BLaER1 treated with 17β-estradiol and CSF1 and Interleukin-3, amounts not matched to agents 10 nM and 100 nM (cell line): ENCODE measurements at regions not wholly inside any gene's neighbourhood (a gene's known extent, or its start where the extent isn't known, plus 50 kb on each side); places are given as distances from the start of the nearest gene placed in this dataset.
A peak's percentile ranks its signal among the peaks of the same experiment; 100 is the strongest.

Experiments used
- H3K27ac ChIP-seq, 11 experiments: shearing (Covaris generic); formaldehyde crosslinking; 2 replicates each; pipeline ENCODE4 v1.8.1; 2022
- H3K27me3 ChIP-seq, 11 experiments: shearing (Covaris generic); formaldehyde crosslinking; 2 replicates each; pipeline ENCODE4 v1.8.1; 2022
- H3K36me3 ChIP-seq, 11 experiments: shearing (Covaris generic); formaldehyde crosslinking; 2 replicates each; pipeline ENCODE4 v1.8.1; 2022
- H3K4me1 ChIP-seq, 10 experiments: shearing (Covaris generic); formaldehyde crosslinking; 2 replicates each; pipeline ENCODE4 v1.8.1; 2022
- H3K4me2 ChIP-seq, 11 experiments: shearing (Covaris generic); formaldehyde crosslinking; 2 replicates each; pipeline ENCODE4 v1.8.1; 2022
- H3K4me3 ChIP-seq, 10 experiments: shearing (Covaris generic); formaldehyde crosslinking; 2 replicates each; pipeline ENCODE4 v1.8.1; 2022
- H3K9ac ChIP-seq, 11 experiments: shearing (Covaris generic); formaldehyde crosslinking; 2 replicates each; pipeline ENCODE4 v1.8.1; 2022
- H3K9me3 ChIP-seq, 11 experiments: shearing (Covaris generic); formaldehyde crosslinking; replicated peaks in 1 of 11; 2 replicates each; pipeline ENCODE4 v1.8.1; 2022
- H4K20me1 ChIP-seq, 11 experiments: shearing (Covaris generic); formaldehyde crosslinking; 2 replicates each; pipeline ENCODE4 v1.8.1; 2022
- Cebpa-rat ChIP-seq, 11 experiments: shearing (Covaris generic); IDR thresholded peaks; 2 replicates each; pipeline ENCODE4 v1.8.1; 2022

DNA sequence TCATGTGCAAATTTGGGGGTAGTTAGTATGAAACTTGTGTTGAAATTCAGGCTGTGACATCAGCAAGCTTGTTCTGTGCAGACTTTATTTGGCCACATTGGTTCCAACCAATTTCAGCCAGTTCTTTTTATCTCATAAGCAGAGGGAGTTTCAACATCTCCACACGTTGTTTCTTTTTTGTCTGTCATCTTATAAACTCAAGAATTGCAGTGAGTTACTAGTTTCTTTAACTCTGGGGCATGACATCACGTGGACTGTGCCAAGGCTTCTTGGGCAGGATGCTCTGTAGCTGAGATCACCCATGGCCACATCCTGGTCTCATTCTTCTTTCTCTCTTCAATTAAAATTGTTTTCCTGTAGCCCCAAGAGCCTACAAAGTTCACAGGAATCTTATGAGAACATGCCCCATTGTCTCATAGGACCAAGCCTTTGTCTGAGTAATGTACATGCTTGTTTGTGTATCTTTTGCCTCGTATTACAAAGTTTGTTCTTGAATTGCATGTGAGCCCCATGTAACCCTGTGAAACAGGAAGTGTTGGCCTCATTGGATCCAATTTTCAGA, 982.0 kb upstream of the TMEM132C start:
- Histone ChIP-seq H3K4me3 (no peak overlapping the region), H3K27ac (no peak overlapping the region), H3K27me3 (no peaks in the 10 kb centered on the region), H3K9ac (no peak overlapping the region), H3K9me3 (peaks cover 0 to 6% (median 4%) of the 10 kb centered on the region in 11 experiments; a peak in 7 of 22 replicates), H3K4me2 (peak overlapping the region in 3 of 11 experiments; percentile 12 to 49 (median 16); a peak in 3 of 22 replicates), H3K4me1 (peaks cover 0 to 15% (median 0%) of the 10 kb centered on the region in 10 experiments; a peak in 7 of 20 replicates), H3K36me3 (no peaks in the 10 kb centered on the region), H4K20me1 (no peaks in the 10 kb centered on the region)
- TF ChIP-seq Cebpa-rat (IDR thresholded peaks at IDR 0.05): no peak

DNA sequence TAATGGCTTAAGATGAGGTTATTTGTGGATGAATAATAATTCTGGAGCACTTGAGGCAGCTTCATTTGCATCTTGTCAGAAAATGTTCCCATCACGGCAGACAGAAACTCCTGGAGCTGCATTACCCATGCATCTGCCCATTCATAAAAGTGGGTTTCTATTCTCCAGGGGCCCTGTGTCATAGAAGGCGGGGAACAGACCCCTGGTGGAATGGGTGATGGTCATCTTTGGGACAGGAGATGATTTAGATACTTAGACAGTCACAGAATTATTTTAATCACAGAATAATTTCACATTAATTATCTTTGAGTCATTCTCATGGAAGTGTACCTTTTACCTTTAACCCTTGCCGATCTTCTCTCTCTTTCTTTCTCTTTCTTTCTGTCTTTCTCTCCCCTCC, 980.7 kb upstream of the TMEM132C start:
- H3K4me3 ChIP-seq: no peak overlapping the region
- no peak overlapping the region for H3K27ac ChIP-seq
- H4K20me1 ChIP-seq: no peaks in the 10 kb centered on the region
- peaks cover 0 to 15% (median 0%) of the 10 kb centered on the region in 10 experiments; a peak in 7 of 20 replicates for H3K4me1 ChIP-seq
- H3K4me2 ChIP-seq: no peak overlapping the region
- TF ChIP-seq Cebpa-rat (IDR thresholded peaks at IDR 0.05): no peak
- H3K9ac ChIP-seq: no peak overlapping the region
- H3K27me3 ChIP-seq: no peaks in the 10 kb centered on the region
- no peaks in the 10 kb centered on the region for H3K36me3 ChIP-seq
- H3K9me3 ChIP-seq: no peaks in the 10 kb centered on the region; a peak in 1 of 22 replicates

DNA sequence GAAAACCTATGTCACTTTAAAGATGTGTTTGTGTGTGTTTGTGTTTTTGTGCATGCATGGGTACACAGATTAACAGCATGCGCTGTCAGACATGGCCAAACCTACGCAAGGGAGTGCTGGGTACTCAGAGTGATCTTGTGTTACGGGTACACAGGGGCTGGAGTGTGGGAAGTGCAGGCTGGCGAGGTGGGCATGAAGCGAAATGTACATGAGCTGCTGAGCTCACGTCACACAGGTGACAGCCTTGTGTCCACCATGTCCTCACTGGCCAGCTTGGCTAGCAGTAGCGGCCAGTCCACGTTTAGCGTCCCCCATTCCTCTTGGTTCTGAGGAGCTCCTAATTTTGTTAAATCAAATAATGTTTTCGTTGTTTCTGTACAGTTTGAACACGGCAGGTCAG, 979.7 kb upstream of the TMEM132C start:
- H3K4me2 ChIP-seq: no peak overlapping the region
- H3K4me3 ChIP-seq: no peak overlapping the region
- no peaks in the 10 kb centered on the region for H3K27me3 ChIP-seq
- no peak overlapping the region for H3K9ac ChIP-seq
- no peaks in the 10 kb centered on the region; a peak in 1 of 22 replicates for H3K9me3 ChIP-seq
- no peaks in the 10 kb centered on the region for H3K36me3 ChIP-seq
- H3K27ac ChIP-seq: no peak overlapping the region
- no peaks in the 10 kb centered on the region for H4K20me1 ChIP-seq
- H3K4me1 ChIP-seq: peaks cover 0 to 15% (median 0%) of the 10 kb centered on the region in 10 experiments; a peak in 7 of 20 replicates
- no peak for TF ChIP-seq Cebpa-rat (IDR thresholded peaks at IDR 0.05)

DNA sequence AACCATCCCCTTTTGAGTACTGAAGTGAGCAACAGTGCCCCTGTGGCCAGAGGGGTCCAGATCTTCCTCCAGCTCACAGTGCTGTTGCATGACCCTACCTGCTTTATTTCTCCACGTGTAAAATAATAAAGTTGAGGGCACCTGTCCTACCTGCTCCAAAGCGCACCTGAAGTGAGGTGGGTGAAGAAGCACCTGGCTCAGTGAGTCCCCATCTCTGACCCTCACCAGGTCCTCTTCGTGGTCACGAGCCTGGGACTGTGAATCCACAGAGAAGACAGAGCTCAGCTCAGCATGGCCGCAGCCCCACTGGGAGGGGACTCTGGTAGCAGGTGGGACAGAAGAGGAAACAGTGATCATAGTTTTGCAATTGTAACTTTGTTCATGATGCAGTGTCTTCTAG, 976.7 kb upstream of the TMEM132C start:
- no peak overlapping the region for H3K9ac ChIP-seq
- H3K4me1 ChIP-seq: peaks cover 0 to 6% (median 0%) of the 10 kb centered on the region in 10 experiments; a peak in 4 of 20 replicates
- H3K27ac ChIP-seq: no peak overlapping the region
- no peaks in the 10 kb centered on the region; a peak in 1 of 22 replicates for H3K9me3 ChIP-seq
- H4K20me1 ChIP-seq: no peaks in the 10 kb centered on the region
- TF ChIP-seq Cebpa-rat (IDR thresholded peaks at IDR 0.05): no peak
- H3K4me2 ChIP-seq: no peak overlapping the region
- no peaks in the 10 kb centered on the region for H3K36me3 ChIP-seq
- no peaks in the 10 kb centered on the region for H3K27me3 ChIP-seq
- H3K4me3 ChIP-seq: no peak overlapping the region

DNA sequence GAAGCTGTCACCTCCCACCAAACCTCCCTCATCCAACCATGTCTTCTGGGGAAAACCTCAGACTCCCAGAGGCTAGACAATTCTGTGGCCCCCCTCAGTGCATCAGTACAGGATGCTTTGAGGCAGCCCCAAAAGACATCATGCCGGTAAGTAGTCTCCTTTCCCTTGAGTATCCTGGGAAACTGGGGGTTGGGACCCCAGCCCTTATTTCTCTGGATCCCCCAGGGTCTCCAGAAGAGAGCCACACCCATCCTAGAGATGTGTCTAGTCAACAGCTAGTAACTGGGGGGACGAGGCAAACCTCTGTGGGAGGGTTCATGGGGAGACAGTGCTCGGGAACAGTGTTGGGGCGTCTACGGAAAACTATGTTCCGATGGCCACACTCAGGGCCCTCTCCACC, 974.2 kb upstream of the TMEM132C start:
- no peaks in the 10 kb centered on the region for H4K20me1 ChIP-seq
- no peak overlapping the region for H3K4me3 ChIP-seq
- no peaks in the 10 kb centered on the region for H3K4me1 ChIP-seq
- no peaks in the 10 kb centered on the region for H3K36me3 ChIP-seq
- no peaks in the 10 kb centered on the region for H3K27me3 ChIP-seq
- H3K27ac ChIP-seq: no peak overlapping the region
- TF ChIP-seq Cebpa-rat (IDR thresholded peaks at IDR 0.05): no peak
- no peaks in the 10 kb centered on the region; a peak in 1 of 22 replicates for H3K9me3 ChIP-seq
- no peak overlapping the region for H3K9ac ChIP-seq
- no peak overlapping the region for H3K4me2 ChIP-seq

DNA sequence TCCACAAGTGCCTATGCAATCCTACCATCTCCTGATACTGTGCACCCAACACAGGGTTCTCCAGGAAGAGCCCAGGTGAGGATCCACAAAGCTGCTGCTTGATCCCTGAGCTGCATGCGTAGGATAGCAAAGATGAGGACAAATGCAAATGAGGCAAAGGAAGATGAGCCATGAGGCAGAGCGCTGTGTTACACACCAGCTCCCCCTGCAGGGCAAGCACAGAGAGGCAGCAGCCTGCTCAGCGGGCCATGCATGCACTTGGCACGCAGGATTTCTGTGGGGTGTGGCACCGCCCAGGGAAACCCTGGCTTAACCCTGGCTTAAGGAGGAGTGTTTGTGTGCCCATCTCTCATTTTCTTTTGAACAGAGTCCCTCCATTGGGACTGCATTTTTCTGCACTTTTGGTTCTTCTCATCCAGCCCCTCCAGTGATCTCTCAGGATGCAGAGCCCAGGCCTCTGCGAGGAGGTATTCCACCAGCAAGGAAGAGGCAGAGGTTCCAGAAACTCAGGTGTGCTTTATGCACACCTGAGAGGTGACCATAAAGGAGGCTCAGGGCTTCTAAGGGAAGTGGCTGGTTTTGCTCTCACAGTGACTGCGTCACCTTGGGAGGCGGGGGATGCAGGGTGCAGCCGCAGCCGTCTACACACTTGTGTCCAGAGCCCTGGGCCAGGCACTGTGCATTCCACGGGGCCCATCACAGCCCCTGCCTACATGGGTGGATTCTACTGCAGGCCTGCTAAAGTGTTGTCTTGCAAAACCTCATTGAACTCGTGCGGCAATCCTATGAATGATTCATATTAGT, 973.3 kb upstream of the TMEM132C start:
- Histone ChIP-seq H3K9ac (no peak overlapping the region), H3K4me1 (no peaks in the 10 kb centered on the region), H3K36me3 (no peaks in the 10 kb centered on the region), H3K27ac (no peak overlapping the region), H3K27me3 (no peaks in the 10 kb centered on the region), H4K20me1 (no peaks in the 10 kb centered on the region), H3K4me2 (no peak overlapping the region), H3K4me3 (no peak overlapping the region), H3K9me3 (no peaks in the 10 kb centered on the region)
- TF ChIP-seq Cebpa-rat (IDR thresholded peaks at IDR 0.05): no peak

DNA sequence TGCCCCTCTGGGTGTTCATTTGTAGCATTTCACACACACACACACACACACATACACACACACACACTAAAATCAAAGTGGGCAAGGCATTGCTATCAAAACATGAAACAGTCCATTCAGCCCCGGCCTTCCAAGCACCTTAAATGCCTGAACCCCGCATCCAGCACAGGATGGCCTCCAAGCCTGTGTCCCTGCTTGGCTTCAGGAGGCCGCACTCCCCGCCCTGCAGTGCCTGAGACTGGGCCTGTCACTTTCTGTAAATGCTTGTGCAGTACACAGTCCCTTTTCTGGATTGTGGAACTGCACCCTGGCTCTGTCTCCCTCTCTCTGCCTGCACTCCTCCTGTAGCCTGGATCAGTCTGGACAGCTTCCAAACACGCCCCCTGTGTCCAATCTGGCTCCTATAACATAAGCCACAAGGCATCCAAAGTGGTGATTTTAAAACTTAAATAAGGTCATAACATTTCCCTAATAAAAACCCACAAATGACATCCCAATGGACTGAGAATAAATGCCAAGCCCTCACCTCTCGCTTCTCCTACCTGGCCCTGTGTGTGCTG, 972.2 kb upstream of the TMEM132C start:
- no peak overlapping the region for H3K4me2 ChIP-seq
- no peak for TF ChIP-seq Cebpa-rat (IDR thresholded peaks at IDR 0.05)
- 0 out of 22 replicates have a peak, but pooled peaks cover 0 to 3% (median 0%) of the 10 kb centered on the region in 11 experiments for H3K9me3 ChIP-seq
- no peak overlapping the region for H3K9ac ChIP-seq
- H3K4me3 ChIP-seq: no peak overlapping the region
- H3K27me3 ChIP-seq: no peaks in the 10 kb centered on the region
- no peaks in the 10 kb centered on the region for H3K4me1 ChIP-seq
- H3K36me3 ChIP-seq: no peaks in the 10 kb centered on the region
- H3K27ac ChIP-seq: no peak overlapping the region
- H4K20me1 ChIP-seq: no peaks in the 10 kb centered on the region

DNA sequence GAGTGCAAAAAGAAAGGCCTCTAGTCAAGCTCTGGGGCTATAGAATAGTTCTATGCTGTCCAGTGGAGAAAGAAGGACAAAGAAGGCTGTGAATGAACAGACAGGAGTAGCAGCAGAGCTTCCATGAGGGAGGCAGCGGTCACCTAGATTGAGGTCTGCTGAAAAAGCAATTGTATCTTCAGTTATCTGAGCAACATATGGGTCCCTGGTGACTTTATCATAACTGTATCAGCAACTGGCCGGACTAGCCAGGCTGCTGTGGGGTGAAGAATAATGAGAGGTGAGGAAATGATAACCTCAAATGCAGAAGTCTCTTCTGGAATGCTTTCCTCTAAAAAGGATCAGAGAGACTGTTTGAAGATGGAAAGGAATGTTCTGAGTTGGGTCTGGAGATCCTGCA, 971.3 kb upstream of the TMEM132C start:
- H3K9ac ChIP-seq: no peak overlapping the region
- H3K4me1 ChIP-seq: no peaks in the 10 kb centered on the region
- H3K9me3 ChIP-seq: 0 out of 22 replicates have a peak, but pooled peaks cover 0 to 6% (median 0%) of the 10 kb centered on the region in 11 experiments
- H3K36me3 ChIP-seq: no peaks in the 10 kb centered on the region
- TF ChIP-seq Cebpa-rat (IDR thresholded peaks at IDR 0.05): no peak
- H3K27ac ChIP-seq: no peak overlapping the region
- no peak overlapping the region for H3K4me2 ChIP-seq
- H3K4me3 ChIP-seq: no peak overlapping the region
- H4K20me1 ChIP-seq: no peaks in the 10 kb centered on the region
- no peaks in the 10 kb centered on the region for H3K27me3 ChIP-seq

DNA sequence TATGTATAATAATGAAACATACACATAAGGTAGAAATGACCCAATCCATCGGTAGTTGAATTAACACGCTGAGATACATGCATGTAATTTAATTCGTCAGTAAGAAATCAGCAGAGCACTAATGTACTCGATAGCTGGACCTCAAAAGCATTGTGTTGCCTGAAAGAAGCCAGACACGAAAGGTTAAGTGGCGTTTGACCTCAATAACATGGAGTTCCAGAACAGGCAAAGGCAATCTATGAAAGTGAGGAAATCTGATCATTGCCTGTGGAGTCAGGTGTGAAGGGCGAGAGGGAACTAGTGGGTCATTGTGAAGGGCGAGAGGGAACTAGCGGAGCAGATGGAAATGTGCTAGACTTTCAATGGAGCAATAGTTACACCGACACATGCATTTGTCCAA, 970.4 kb upstream of the TMEM132C start:
- Histone ChIP-seq H3K27me3 (no peaks in the 10 kb centered on the region), H3K9me3 (0 out of 22 replicates have a peak, but pooled peaks cover 0 to 6% (median 0%) of the 10 kb centered on the region in 11 experiments), H3K4me3 (no peak overlapping the region), H3K9ac (no peak overlapping the region), H4K20me1 (no peaks in the 10 kb centered on the region), H3K4me2 (no peak overlapping the region), H3K27ac (no peak overlapping the region), H3K36me3 (no peaks in the 10 kb centered on the region), H3K4me1 (no peaks in the 10 kb centered on the region)
- TF ChIP-seq Cebpa-rat (IDR thresholded peaks at IDR 0.05): no peak
